GM13977 (cell line): ENCODE measurements at regions not wholly inside any gene's neighbourhood (a gene's known extent, or its start where the extent isn't known, plus 50 kb on each side); places are given as distances from the start of the nearest gene placed in this dataset.

Experiments used
- DNase-seq: peaks from one replicate; pipeline ENCODE4 v3.0.0; 2012; ENCODE audit warnings: low spot score
- CTCF ChIP-seq: IDR thresholded peaks from 2 replicates; pipeline ENCODE4 v1.5.1; 2012; ENCODE audit warnings: mild to moderate bottlenecking, control low read depth; ENCODE audit not compliant: insufficient read depth; ENCODE audit errors: extremely low read depth, missing control alignments
- in situ Hi-C: fragments of 300-500 bp; cut with MboI; formaldehyde crosslinking; loops from one replicate; pipeline ENCODE4 v1.12.0; 2022; ENCODE audit warnings: low sequenced_read_pairs, low pct_unique_long_range_greater_than_20kb, mixed read lengths, inconsistent platforms; ENCODE audit not compliant: unreplicated experiment

- in situ Hi-C loops: no loop called here
- no peak for TF ChIP-seq CTCF
- no peak for DNase-seq
Measured at GRCh38 chr3:72663429-72663828, 184.8 kb downstream of the SHQ1 start.

GRCh38 chr3:72661115-72661457 lies 187.2 kb downstream of the SHQ1 start:
- no peak for TF ChIP-seq CTCF
- in situ Hi-C loops: no loop called here
- no peak for DNase-seq

DNA sequence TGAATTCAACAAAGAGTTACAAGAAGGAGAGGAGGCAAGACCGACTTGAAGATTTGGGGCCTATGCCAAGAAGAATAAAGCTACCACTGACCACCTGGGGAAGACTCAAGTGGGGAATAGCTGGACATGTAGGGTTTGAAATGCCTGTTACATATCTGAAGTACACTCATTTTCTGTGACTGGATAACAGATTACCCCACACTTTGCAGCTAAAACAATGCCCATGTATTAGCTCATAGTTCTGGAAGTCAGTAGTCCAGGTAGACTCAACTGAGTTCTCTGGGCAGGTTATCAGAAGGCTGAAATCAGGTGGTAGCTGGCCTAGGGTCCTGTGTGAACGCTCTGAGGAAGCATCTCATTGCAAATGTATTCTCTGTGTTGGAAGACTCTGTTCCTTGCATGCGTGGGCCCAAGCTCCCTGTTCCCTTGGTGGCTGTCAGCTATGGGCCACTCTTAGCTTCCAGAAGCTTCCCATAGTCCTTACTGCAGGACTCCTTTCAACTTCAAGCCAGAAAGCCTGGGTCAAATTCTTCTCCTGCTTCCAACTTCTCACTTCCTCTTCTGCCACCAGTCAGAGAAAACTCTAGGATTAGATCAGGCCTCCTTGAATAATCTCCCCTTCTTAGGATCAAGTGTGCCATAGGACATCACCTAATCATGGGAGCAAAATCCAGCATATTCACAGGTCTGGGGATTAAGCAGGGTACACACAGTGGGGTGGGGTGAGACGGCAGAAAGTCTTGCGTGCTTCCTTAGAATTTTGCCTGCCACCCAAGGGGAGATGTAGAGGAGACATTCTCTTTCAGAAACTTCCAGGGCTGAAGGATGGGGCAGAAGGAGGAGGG lies 187.8 kb downstream of the SHQ1 start:
- in situ Hi-C loops: no loop called here
- TF ChIP-seq CTCF: no peak
- DNase-seq: no peak

DNA sequence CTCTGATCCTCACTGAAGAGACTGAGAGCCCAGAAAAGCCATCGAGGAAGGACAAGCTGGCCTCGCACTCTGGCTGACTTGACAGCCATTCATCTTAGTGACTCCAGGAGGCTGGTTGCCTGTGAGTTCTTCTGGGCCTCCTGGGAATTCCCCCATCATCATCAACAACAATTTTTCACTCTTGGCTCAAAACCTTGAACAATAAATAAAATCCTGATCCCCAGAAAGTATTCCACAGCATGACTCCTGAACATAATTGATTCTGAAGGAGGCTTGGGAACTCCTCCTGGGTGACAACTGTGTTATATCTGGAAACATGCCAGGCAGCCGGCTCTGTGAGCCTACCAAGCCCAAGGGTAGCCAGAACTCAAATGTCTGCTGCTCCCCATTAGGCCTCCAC lies 188.6 kb downstream of the SHQ1 start:
- TF ChIP-seq CTCF: no peak
- no peak for DNase-seq
- in situ Hi-C loops: no loop called here

GRCh38 chr3:72659188-72659587 lies 189.1 kb downstream of the SHQ1 start:
- DNase-seq: no peak
- no peak for TF ChIP-seq CTCF
- in situ Hi-C loops: no loop called here

GRCh38 chr3:72658466-72659100 lies 189.7 kb downstream of the SHQ1 start:
- in situ Hi-C loops: no loop called here
- TF ChIP-seq CTCF: no peak
- no peak for DNase-seq
